ENCODE measurements at regions not wholly inside any gene's neighbourhood (a gene's known extent, or its start where the extent isn't known, plus 50 kb on each side); places are given as distances from the start of the nearest gene placed in this dataset.

DNA sequence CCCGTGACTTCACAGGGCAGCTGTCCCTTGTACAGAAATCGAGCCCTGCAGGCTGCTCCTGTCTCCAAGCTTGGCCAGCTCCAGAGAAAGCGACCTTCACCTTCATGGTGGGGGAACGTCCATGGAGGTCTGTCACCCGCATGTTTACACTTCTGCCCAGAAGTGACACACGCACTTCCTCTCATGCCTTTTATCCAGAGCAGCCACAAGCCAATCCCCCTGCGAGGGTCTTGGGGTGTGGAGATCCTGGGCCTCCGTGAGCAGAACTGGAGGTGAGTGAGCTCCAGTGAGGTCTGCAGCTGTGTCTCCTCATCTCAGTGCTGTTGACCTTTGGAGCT is 139.0 kb upstream of the TNS3 start:
- Histone ChIP-seq H3K27me3 (ENCODE audit: insufficient read depth, low read length) (no peaks in the 10 kb centered on the region), H2AFZ (ENCODE audit: low read length) (no peak overlapping the region; the same call in 1 of the 2 replicates), H3K9ac (ENCODE audit: low read length) (peak overlapping the region; percentile 2; the same call in 1 of the 2 replicates), H3K4me3 (ENCODE audit: low read depth, low read length, poor library complexity, severe bottlenecking) (no peak overlapping the region), H3F3A (ENCODE audit: insufficient read depth, low read length) (peaks cover under 1% of the 10 kb centered on the region), H3K27ac (ENCODE audit: low read depth, low read length, poor library complexity, severe bottlenecking) (peak overlapping the region; percentile 66), H3K9me2 (ENCODE audit: low read depth, low read length) (no peaks in the 10 kb centered on the region), H3K79me2 (ENCODE audit: insufficient read depth, low read length) (no peaks in the 10 kb centered on the region), H3K36me3 (ENCODE audit: insufficient read depth, low read length) (no peaks in the 10 kb centered on the region), H3K9me3 (ENCODE audit: low read length) (no peaks in the 10 kb centered on the region), H3K4me1 (ENCODE audit: insufficient read depth, low read length, severe bottlenecking) (peaks cover 64% of the 10 kb centered on the region), H4K20me1 (ENCODE audit: insufficient read depth, low read length) (no peaks in the 10 kb centered on the region), H3K4me2 (ENCODE audit: low read length) (peak overlapping the region; percentile 25; the same call in 1 of the 2 replicates)
- TF ChIP-seq EZH2 (IDR thresholded peaks at IDR 0.05; ENCODE audit: borderline replicate concordance, low read length), result no peak
- TF ChIP-seq, protein P1, sequence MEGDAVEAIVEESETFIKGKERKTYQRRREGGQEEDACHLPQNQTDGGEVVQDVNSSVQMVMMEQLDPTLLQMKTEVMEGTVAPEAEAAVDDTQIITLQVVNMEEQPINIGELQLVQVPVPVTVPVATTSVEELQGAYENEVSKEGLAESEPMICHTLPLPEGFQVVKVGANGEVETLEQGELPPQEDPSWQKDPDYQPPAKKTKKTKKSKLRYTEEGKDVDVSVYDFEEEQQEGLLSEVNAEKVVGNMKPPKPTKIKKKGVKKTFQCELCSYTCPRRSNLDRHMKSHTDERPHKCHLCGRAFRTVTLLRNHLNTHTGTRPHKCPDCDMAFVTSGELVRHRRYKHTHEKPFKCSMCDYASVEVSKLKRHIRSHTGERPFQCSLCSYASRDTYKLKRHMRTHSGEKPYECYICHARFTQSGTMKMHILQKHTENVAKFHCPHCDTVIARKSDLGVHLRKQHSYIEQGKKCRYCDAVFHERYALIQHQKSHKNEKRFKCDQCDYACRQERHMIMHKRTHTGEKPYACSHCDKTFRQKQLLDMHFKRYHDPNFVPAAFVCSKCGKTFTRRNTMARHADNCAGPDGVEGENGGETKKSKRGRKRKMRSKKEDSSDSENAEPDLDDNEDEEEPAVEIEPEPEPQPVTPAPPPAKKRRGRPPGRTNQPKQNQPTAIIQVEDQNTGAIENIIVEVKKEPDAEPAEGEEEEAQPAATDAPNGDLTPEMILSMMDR (IDR thresholded peaks at IDR 0.05; ENCODE audit: low read length), result no peak

DNA sequence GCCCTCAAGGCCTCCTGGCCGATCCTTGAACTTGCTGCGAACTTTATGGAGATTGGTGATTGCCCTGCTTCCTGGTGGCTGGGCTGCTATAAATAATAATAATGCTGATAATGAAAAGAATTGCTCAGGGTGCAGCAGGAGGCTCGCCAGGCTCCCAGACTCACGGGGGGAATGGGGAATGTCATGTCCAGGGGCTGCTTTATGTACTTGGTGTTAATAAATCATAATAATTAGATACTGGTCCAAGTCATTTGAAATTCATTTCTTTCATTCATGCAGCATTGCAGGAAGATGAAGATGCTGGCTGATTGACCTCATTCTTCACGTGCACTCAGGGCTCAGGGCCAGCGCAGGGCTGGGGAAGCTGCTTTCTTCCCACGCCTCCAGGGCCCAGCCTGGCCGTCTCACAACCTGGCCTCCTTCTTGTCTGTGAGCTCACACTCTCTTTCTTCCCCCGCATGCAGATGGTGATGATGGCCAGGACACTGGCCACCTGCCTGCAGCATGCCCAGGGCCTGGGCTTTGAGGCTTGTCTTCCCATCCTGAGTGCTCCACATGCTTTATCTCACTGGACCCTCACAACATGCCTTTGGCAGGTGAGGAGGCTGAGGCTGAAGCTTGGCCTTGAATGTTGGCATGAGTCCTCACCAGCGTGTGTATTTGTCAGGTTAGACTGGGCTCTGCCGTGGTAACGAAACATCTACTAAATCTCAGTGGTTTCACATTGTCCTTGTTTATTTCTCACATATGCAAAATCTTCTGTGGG is 138.4 kb upstream of the TNS3 start:
- no peaks in the 10 kb centered on the region for H3K9me3 ChIP-seq (ENCODE audit: low read length)
- TF ChIP-seq, protein P1 (IDR thresholded peaks at IDR 0.05; ENCODE audit: low read length), result no peak
- TF ChIP-seq EZH2 (IDR thresholded peaks at IDR 0.05; ENCODE audit: borderline replicate concordance, low read length), result no peak
- peaks cover 64% of the 10 kb centered on the region for H3K4me1 ChIP-seq (ENCODE audit: insufficient read depth, low read length, severe bottlenecking)

DNA sequence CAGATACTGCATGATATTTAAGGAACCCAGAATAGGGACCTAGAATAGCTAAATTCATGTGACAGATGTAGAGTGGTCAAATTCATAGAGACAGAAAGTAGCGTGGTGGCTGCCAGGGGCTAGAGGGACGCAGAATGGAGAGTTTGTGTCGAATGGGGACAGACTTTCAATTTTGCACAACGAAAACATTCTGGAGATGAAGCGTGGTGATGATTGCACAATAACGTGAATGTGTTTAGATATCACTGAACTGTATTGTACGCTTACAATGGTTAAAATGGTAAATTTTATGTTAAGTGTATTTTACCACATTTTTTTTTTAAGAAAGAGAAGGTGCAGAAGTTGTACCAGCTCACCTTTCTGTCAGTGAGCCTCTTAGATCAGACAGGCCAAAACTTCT is 137.8 kb upstream of the TNS3 start:
- Histone ChIP-seq H3K27me3 (ENCODE audit: insufficient read depth, low read length) (no peaks in the 10 kb centered on the region), H3K9me3 (ENCODE audit: low read length) (no peaks in the 10 kb centered on the region), H3K4me3 (ENCODE audit: low read depth, low read length, poor library complexity, severe bottlenecking) (no peak overlapping the region), H3K79me2 (ENCODE audit: insufficient read depth, low read length) (no peaks in the 10 kb centered on the region), H3F3A (ENCODE audit: insufficient read depth, low read length) (peaks cover 11% of the 10 kb centered on the region), H3K4me2 (ENCODE audit: low read length) (no peak overlapping the region), H3K36me3 (ENCODE audit: insufficient read depth, low read length) (no peaks in the 10 kb centered on the region), H4K20me1 (ENCODE audit: insufficient read depth, low read length) (no peaks in the 10 kb centered on the region), H2AFZ (ENCODE audit: low read length) (no peak overlapping the region), H3K27ac (ENCODE audit: low read depth, low read length, poor library complexity, severe bottlenecking) (peak overlapping the region; percentile 66), H3K4me1 (ENCODE audit: insufficient read depth, low read length, severe bottlenecking) (peaks cover 64% of the 10 kb centered on the region), H3K9me2 (ENCODE audit: low read depth, low read length) (no peaks in the 10 kb centered on the region), H3K9ac (ENCODE audit: low read length) (no peak overlapping the region; the same call in 1 of the 2 replicates)
- no peak for TF ChIP-seq EZH2 (IDR thresholded peaks at IDR 0.05; ENCODE audit: borderline replicate concordance, low read length)
- TF ChIP-seq, protein P1 (IDR thresholded peaks at IDR 0.05; ENCODE audit: low read length), result no peak

More for the DNA sequence above, 138.4 kb upstream of the TNS3 start:
- peak overlapping the region; percentile 1; the same call in 1 of the 2 replicates for H2AFZ ChIP-seq (ENCODE audit: low read length)
- no peaks in the 10 kb centered on the region for H3K27me3 ChIP-seq (ENCODE audit: insufficient read depth, low read length)
- no peaks in the 10 kb centered on the region for H3K79me2 ChIP-seq (ENCODE audit: insufficient read depth, low read length)
- no peaks in the 10 kb centered on the region for H3K36me3 ChIP-seq (ENCODE audit: insufficient read depth, low read length)
- H3K27ac ChIP-seq (ENCODE audit: low read depth, low read length, poor library complexity, severe bottlenecking), result peak overlapping the region; percentile 66
- no peaks in the 10 kb centered on the region for H3K9me2 ChIP-seq (ENCODE audit: low read depth, low read length)
- H3K9ac ChIP-seq (ENCODE audit: low read length), result peak overlapping the region; percentile 12; the same call in 1 of the 2 replicates
- H4K20me1 ChIP-seq (ENCODE audit: insufficient read depth, low read length), result no peaks in the 10 kb centered on the region
- H3K4me2 ChIP-seq (ENCODE audit: low read length), result peak overlapping the region; percentile 25; the same call in 1 of the 2 replicates
- H3F3A ChIP-seq (ENCODE audit: insufficient read depth, low read length), result peaks cover 6% of the 10 kb centered on the region
- no peak overlapping the region for H3K4me3 ChIP-seq (ENCODE audit: low read depth, low read length, poor library complexity, severe bottlenecking)

All from OCI-LY1 (cell line).